Loucy (cell line): ENCODE measurements at regions not wholly inside any gene's neighbourhood (a gene's known extent, or its start where the extent isn't known, plus 50 kb on each side); places are given as distances from the start of the nearest gene placed in this dataset.

Experiments
- H2AFZ ChIP-seq: fragments of 200-600 bp; sonication (generic); 2 replicates; pipeline ENCODE4 v1.6.0; 2016; ENCODE audit warnings: antibody characterized with exemption, mild to moderate bottlenecking, low read length, moderate library complexity
- H3F3A ChIP-seq: fragments of 200-600 bp; 2 replicates; pipeline ENCODE4 v1.6.0; 2016; ENCODE audit warnings: antibody characterized with exemption, low read depth, mild to moderate bottlenecking
- H3K27me3 ChIP-seq: fragments of 200-600 bp; sonication (generic); 2 replicates; pipeline ENCODE4 v1.6.1; 2014; ENCODE audit warnings: low read length, mild to moderate bottlenecking; ENCODE audit not compliant: insufficient read depth, poor library complexity, severe bottlenecking
- H3K36me3 ChIP-seq: fragments of 200-600 bp; sonication (generic); 2 replicates; pipeline ENCODE4 v1.6.1; 2016; ENCODE audit warnings: low read length; ENCODE audit not compliant: insufficient read depth
- H3K4me1 ChIP-seq: fragments of 200-600 bp; sonication (generic); 2 replicates; pipeline ENCODE4 v1.5.1; 2014; ENCODE audit warnings: low read length, mild to moderate bottlenecking; ENCODE audit not compliant: insufficient read depth, poor library complexity, severe bottlenecking
- H3K4me2 ChIP-seq: fragments of 200-600 bp; sonication (generic); 2 replicates; pipeline ENCODE4 v1.6.0; 2014; ENCODE audit warnings: antibody characterized with exemption, low read length, low read depth, mild to moderate bottlenecking; ENCODE audit not compliant: poor library complexity, severe bottlenecking
- H3K4me3 ChIP-seq: fragments of 200-600 bp; sonication (generic); 2 replicates; pipeline ENCODE4 v1.5.1; 2014; ENCODE audit warnings: low read length, mild to moderate bottlenecking, mixed read lengths; ENCODE audit not compliant: poor library complexity, severe bottlenecking
- H3K79me2 ChIP-seq: fragments of 200-600 bp; sonication (generic); 2 replicates; pipeline ENCODE4 v1.6.1; 2014; ENCODE audit warnings: low read length; ENCODE audit not compliant: insufficient read depth
- H3K9ac ChIP-seq: fragments of 200-600 bp; sonication (generic); 2 replicates; pipeline ENCODE4 v1.6.0; 2014; ENCODE audit warnings: mild to moderate bottlenecking, low read depth, low read length, moderate library complexity; ENCODE audit not compliant: poor library complexity, severe bottlenecking
- H3K9me2 ChIP-seq: fragments of 200-600 bp; sonication (generic); replicated peaks from 2 replicates; pipeline ENCODE4 v1.6.1; 2016; ENCODE audit warnings: low read depth, low read length, mixed read lengths
- H3K9me3 ChIP-seq: fragments of 200-600 bp; sonication (generic); 2 replicates; pipeline ENCODE4 v1.6.1; 2014; ENCODE audit warnings: mild to moderate bottlenecking, antibody characterized with exemption, low read length, low read depth; ENCODE audit not compliant: insufficient read depth
- H4K20me1 ChIP-seq: fragments of 200-600 bp; sonication (generic); 2 replicates; pipeline ENCODE4 v1.6.0; 2014; ENCODE audit warnings: antibody characterized with exemption, low read length, mild to moderate bottlenecking; ENCODE audit not compliant: insufficient read depth, poor library complexity, severe bottlenecking
- CTCF ChIP-seq: fragments of 200-600 bp; sonication (generic); conservative IDR thresholded peaks from 2 replicates; pipeline ENCODE4 v1.5.1; 2014; ENCODE audit warnings: mild to moderate bottlenecking, antibody characterized with exemption, low read length
- EZH2phosphoT487 ChIP-seq: fragments of 200-600 bp; IDR thresholded peaks from 2 replicates; pipeline ENCODE4 v1.6.1; 2018; ENCODE audit warnings: antibody characterized with exemption, mild to moderate bottlenecking, moderate library complexity, borderline replicate concordance

DNA sequence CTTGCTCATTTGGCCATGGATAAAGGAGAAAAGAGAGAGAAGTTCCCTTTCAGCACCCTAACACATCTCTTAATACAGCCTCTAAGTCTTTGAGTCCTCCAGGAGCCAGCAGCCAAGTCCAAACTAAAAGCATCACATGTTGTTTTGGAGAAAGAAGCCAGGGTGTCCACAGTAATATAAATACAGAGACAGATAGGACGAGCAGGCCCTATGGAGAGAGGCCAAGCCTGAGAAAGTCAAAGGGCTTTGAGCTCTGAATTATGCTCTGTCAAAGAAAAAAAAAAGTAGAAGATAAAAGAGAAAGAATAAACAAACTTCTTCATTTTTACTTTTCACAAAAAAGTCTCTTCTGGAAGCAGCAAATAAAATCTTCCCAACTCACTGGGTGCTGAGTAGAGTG, 92.4 kb upstream of the THBS1 start:
- Histone ChIP-seq H3K4me3 (no peak overlapping the region), H3K27me3 (no peaks in the 10 kb centered on the region), H3K9ac (no peak overlapping the region), H3K36me3 (no peaks in the 10 kb centered on the region), H4K20me1 (no peaks in the 10 kb centered on the region), H3K9me3 (no peaks in the 10 kb centered on the region), H2AFZ (no peak overlapping the region), H3K79me2 (no peaks in the 10 kb centered on the region), H3K9me2 (no peaks in the 10 kb centered on the region), H3K4me2 (no peak overlapping the region), H3F3A (no peaks in the 10 kb centered on the region), H3K4me1 (no peaks in the 10 kb centered on the region)
- TF ChIP-seq EZH2phosphoT487 (no peak), CTCF (no peak)

DNA sequence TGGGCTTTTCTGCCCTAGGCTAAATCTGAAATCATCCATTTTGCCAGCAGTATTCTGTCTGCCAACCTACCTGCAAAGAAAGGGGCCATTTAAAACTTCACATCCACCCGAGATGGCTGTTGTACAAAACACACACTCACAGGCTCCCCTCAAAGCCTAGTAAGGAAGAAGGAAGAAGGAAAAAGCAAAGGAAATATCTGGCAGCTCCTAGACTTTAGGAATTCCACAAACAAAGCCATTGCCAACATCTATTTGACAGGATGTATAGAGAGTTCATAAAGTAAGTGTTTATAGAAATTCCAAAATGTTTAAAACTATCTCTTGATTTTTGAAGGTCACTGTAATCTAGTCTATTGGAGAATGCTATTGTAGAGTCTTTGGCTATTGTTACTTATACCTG, 91.9 kb upstream of the THBS1 start:
- Histone ChIP-seq H3K36me3 (no peaks in the 10 kb centered on the region), H3K79me2 (no peaks in the 10 kb centered on the region), H2AFZ (no peak overlapping the region), H3K9ac (no peak overlapping the region), H3F3A (no peaks in the 10 kb centered on the region), H3K27me3 (no peaks in the 10 kb centered on the region), H3K4me2 (no peak overlapping the region), H3K9me2 (no peaks in the 10 kb centered on the region), H3K9me3 (no peaks in the 10 kb centered on the region), H3K4me1 (peaks cover 4% of the 10 kb centered on the region), H4K20me1 (no peaks in the 10 kb centered on the region), H3K4me3 (no peak overlapping the region)
- TF ChIP-seq EZH2phosphoT487: no peak
- TF ChIP-seq CTCF: no peak

DNA sequence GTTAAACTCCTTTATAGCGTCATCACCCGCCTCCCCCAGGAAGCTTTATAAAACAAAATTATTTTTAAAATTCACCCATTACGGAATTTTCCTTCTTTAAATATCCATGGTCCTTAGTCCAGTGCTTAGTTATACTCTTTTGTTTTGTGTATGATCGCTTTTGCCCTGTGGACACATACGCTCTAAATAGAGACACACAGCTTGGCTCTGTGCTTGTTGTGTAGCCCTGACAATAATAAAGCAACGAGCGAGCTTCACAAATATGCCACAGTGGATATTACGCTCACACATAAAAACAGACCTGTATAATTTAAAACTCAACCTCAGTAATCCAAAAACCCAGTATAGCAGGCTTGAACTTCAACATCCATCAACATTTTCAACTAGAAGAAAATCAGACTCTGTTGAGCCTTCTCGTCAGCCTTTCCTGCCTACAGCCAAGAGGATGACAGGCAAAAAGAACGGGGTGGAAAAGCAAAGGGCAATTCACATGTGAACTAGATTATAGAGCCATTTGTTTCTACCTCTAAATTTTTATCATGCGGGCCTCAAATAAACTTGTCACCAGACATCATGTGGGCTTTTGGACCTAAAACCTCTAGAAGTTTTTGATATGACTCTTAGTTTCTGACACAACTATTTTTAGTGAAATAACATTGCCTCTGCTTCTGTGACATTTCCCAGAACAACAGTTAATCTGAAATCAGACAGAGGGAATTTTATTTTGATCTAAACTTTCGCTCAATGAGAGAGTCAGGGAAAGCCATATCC, 89.6 kb upstream of the THBS1 start:
- Histone ChIP-seq H3K36me3 (no peaks in the 10 kb centered on the region), H3K4me2 (no peak overlapping the region), H2AFZ (no peak overlapping the region), H3K4me3 (no peak overlapping the region), H3K9me2 (no peaks in the 10 kb centered on the region), H3K9ac (no peak overlapping the region), H3K4me1 (peaks cover 25% of the 10 kb centered on the region), H3K79me2 (no peaks in the 10 kb centered on the region), H4K20me1 (no peaks in the 10 kb centered on the region), H3K27me3 (no peaks in the 10 kb centered on the region), H3K9me3 (no peaks in the 10 kb centered on the region), H3F3A (no peaks in the 10 kb centered on the region)
- no peak for TF ChIP-seq CTCF
